Parathyroid adenoma (tissue), 2 donors: ENCODE measurements at regions not wholly inside any gene's neighbourhood (a gene's known extent, or its start where the extent isn't known, plus 50 kb on each side); places are given as distances from the start of the nearest gene placed in this dataset.
"Not testable (repeated sequence)": the region's sequence is repeated elsewhere in the genome, so short reads cannot be mapped to it uniquely, and the experiment has no call there.

Experiments used
- H2AFZ ChIP-seq: fragments of 300-600 bp; sonication (generic); one replicate; pipeline ENCODE4 v1.7.0; 2017; ENCODE audit warnings: antibody characterized with exemption, mild to moderate bottlenecking
- H3K27ac ChIP-seq: fragments of 300-600 bp; sonication (generic); one replicate; pipeline ENCODE4 v1.7.0; 2017
- H3K27me3 ChIP-seq: fragments of 300-600 bp; sonication (generic); one replicate; pipeline ENCODE4 v1.7.0; 2017; ENCODE audit warnings: low read length; ENCODE audit not compliant: control insufficient read depth, insufficient read depth
- H3K36me3 ChIP-seq: fragments of 300-600 bp; sonication (generic); one replicate; pipeline ENCODE4 v1.7.0; 2017; ENCODE audit warnings: low read length; ENCODE audit not compliant: control insufficient read depth, insufficient read depth
- H3K4me1 ChIP-seq: fragments of 300-600 bp; sonication (generic); one replicate; pipeline ENCODE4 v1.7.0; 2017; ENCODE audit warnings: control low read depth
- H3K4me2 ChIP-seq: fragments of 300-600 bp; sonication (generic); one replicate; pipeline ENCODE4 v1.7.0; 2017; ENCODE audit warnings: low read length
- H3K4me3 ChIP-seq: fragments of 300-600 bp; sonication (generic); one replicate; pipeline ENCODE4 v1.7.0; 2017; ENCODE audit warnings: low read depth, low read length
- H3K79me2 ChIP-seq: fragments of 300-600 bp; sonication (generic); one replicate; pipeline ENCODE4 v1.7.0; 2017; ENCODE audit warnings: control low read depth
- H3K9ac ChIP-seq: fragments of 300-600 bp; sonication (generic); one replicate; pipeline ENCODE4 v1.7.0; 2017; ENCODE audit warnings: mild to moderate bottlenecking
- H3K9me3 ChIP-seq: fragments of 300-600 bp; sonication (generic); one replicate; pipeline ENCODE4 v1.7.0; 2017; ENCODE audit warnings: low read length; ENCODE audit not compliant: control insufficient read depth
- CTCF ChIP-seq: fragments of 300-600 bp; sonication (generic); IDR thresholded peaks from one replicate; pipeline ENCODE4 v1.7.0; 2017; ENCODE audit warnings: antibody characterized with exemption, mild to moderate bottlenecking
- donor health status: primary hyperparathyroidism.

DNA sequence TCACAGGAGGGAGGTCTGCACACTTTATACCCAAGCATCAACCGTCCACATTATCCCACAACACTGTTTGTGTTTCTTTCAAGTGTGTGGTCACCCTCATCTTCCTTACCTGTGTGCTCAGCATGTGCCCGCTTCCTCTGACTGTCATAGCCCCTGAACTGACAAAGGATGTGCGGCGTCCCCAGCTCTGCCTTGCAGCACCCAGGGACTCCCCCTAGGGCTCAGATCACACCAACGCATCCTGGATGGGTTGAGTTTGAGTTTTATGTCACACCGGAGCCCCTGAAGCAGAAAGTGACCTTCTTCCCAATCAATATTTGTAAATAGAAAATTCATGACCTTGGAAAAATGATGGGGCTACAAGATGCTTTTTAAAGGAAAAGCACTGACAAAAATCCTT lies 770.7 kb upstream of the TMEM132C start:
- Histone ChIP-seq H3K27me3 (no peaks in the 10 kb centered on the region), H3K4me1 (no peaks in the 10 kb centered on the region), H3K9ac (no peak overlapping the region), H3K27ac (no peak overlapping the region), H3K9me3 (no peaks in the 10 kb centered on the region), H3K4me3 (no peak overlapping the region), H3K36me3 (no peaks in the 10 kb centered on the region), H3K4me2 (no peak overlapping the region), H3K79me2 (no peaks in the 10 kb centered on the region), H2AFZ (no peak overlapping the region)
- TF ChIP-seq CTCF, result no peak

GRCh38 chr12:127500512-127501035 lies 766.4 kb upstream of the TMEM132C start:
- H3K4me3 ChIP-seq, result no peak overlapping the region
- no peaks in the 10 kb centered on the region for H3K27me3 ChIP-seq
- H3K36me3 ChIP-seq, result no peaks in the 10 kb centered on the region
- no peaks in the 10 kb centered on the region for H3K4me1 ChIP-seq
- H2AFZ ChIP-seq, result no peak overlapping the region
- no peak overlapping the region for H3K27ac ChIP-seq
- no peaks in the 10 kb centered on the region for H3K79me2 ChIP-seq
- no peaks in the 10 kb centered on the region for H3K9me3 ChIP-seq
- TF ChIP-seq CTCF, result no peak
- H3K9ac ChIP-seq, result no peak overlapping the region
- no peak overlapping the region for H3K4me2 ChIP-seq

GRCh38 chr12:127501916-127502315 lies 765.1 kb upstream of the TMEM132C start:
- no peak overlapping the region for H3K4me2 ChIP-seq
- H2AFZ ChIP-seq, result no peak overlapping the region
- H3K9ac ChIP-seq, result no peak overlapping the region
- no peaks in the 10 kb centered on the region for H3K79me2 ChIP-seq
- TF ChIP-seq CTCF, result no peak
- no peaks in the 10 kb centered on the region for H3K27me3 ChIP-seq
- H3K27ac ChIP-seq, result no peak overlapping the region
- no peaks in the 10 kb centered on the region for H3K4me1 ChIP-seq
- H3K36me3 ChIP-seq, result no peaks in the 10 kb centered on the region
- H3K4me3 ChIP-seq, result no peak overlapping the region
- no peaks in the 10 kb centered on the region for H3K9me3 ChIP-seq

GRCh38 chr12:127503246-127503645 lies 763.7 kb upstream of the TMEM132C start:
- H2AFZ ChIP-seq, result no peak overlapping the region
- H3K79me2 ChIP-seq, result no peaks in the 10 kb centered on the region
- H3K36me3 ChIP-seq, result no peaks in the 10 kb centered on the region
- H3K4me3 ChIP-seq, result no peak overlapping the region
- no peak for TF ChIP-seq CTCF
- H3K27me3 ChIP-seq, result no peaks in the 10 kb centered on the region
- H3K9me3 ChIP-seq, result no peaks in the 10 kb centered on the region
- H3K4me1 ChIP-seq, result no peaks in the 10 kb centered on the region
- H3K27ac ChIP-seq, result no peak overlapping the region
- no peak overlapping the region for H3K4me2 ChIP-seq
- H3K9ac ChIP-seq, result no peak overlapping the region

GRCh38 chr12:127503996-127504395 lies 763.0 kb upstream of the TMEM132C start:
- not testable (repeated sequence) for H3K4me2 ChIP-seq, H3K4me3 ChIP-seq, H3K79me2 ChIP-seq, H3K36me3 ChIP-seq, H3K9me3 ChIP-seq, H3K4me1 ChIP-seq, H3K27ac ChIP-seq, H2AFZ ChIP-seq, H3K27me3 ChIP-seq, H3K9ac ChIP-seq
